Ectodermal cell (in vitro differentiated cells): ENCODE measurements at regions not wholly inside any gene's neighbourhood (a gene's known extent, or its start where the extent isn't known, plus 50 kb on each side); places are given as distances from the start of the nearest gene placed in this dataset.

ENCODE experiments used
- H3K27ac ChIP-seq: 2 replicates; pipeline ENCODE4 v1.7.0; 2013; ENCODE audit warnings: mild to moderate bottlenecking, low read depth, low read length; ENCODE audit not compliant: insufficient read depth, poor library complexity, severe bottlenecking
- H3K27me3 ChIP-seq: 2 replicates; pipeline ENCODE4 v1.7.0; 2013; ENCODE audit warnings: mild to moderate bottlenecking, low read length; ENCODE audit not compliant: insufficient read depth, control insufficient read depth, poor library complexity, severe bottlenecking
- H3K36me3 ChIP-seq: one replicate; pipeline ENCODE4 v1.7.0; 2013; ENCODE audit warnings: low read length; ENCODE audit not compliant: control insufficient read depth, insufficient read depth
- H3K4me1 ChIP-seq: one replicate; pipeline ENCODE4 v1.7.0; 2013; ENCODE audit warnings: low read length; ENCODE audit not compliant: control insufficient read depth, insufficient read depth
- H3K4me3 ChIP-seq: 2 replicates; pipeline ENCODE4 v1.7.0; 2013; ENCODE audit warnings: low read depth, low read length, control low read depth; ENCODE audit not compliant: insufficient read depth
- H3K9me3 ChIP-seq: 2 replicates; pipeline ENCODE4 v1.7.0; 2013; ENCODE audit warnings: mild to moderate bottlenecking, low read length, moderate library complexity; ENCODE audit not compliant: control insufficient read depth
- WGBS, 2 experiments: methylation state at CpG; one replicate each; pipeline ENCODE4 v1.1.7; 2013; ENCODE audit warnings: missing lambda C conversion rate in 2 of 2; 5-methylcytosine and 5-hydroxymethylcytosine counted together

- H3K9me3 ChIP-seq: no peaks in the 10 kb centered on the region
- no peak overlapping the region for H3K27ac ChIP-seq
- H3K36me3 ChIP-seq: no peaks in the 10 kb centered on the region
- H3K27me3 ChIP-seq: no peaks in the 10 kb centered on the region
- H3K4me3 ChIP-seq: no peak overlapping the region
- peaks cover 6% of the 10 kb centered on the region for H3K4me1 ChIP-seq
- WGBS, 2 experiments: 100% methylated on average over 1 of the region's 1 CpG; no CpG with 5 or more reads in 1 of the 2 experiments
Observed at GRCh38 chr6:139584599-139584998, 210.2 kb upstream of the CITED2 start.

- Histone ChIP-seq H3K9me3 (no peaks in the 10 kb centered on the region), H3K27ac (no peak overlapping the region), H3K4me1 (peaks cover 1% of the 10 kb centered on the region), H3K27me3 (no peaks in the 10 kb centered on the region), H3K4me3 (no peak overlapping the region), H3K36me3 (no peaks in the 10 kb centered on the region)
- WGBS, 2 experiments: 95 to 99% methylated on average over 2 of the region's 3 CpGs
Observed at GRCh38 chr6:139583420-139583819, 209.0 kb upstream of the CITED2 start.

GRCh38 chr6:139582956-139583355 lies 208.5 kb upstream of the CITED2 start:
- H3K9me3 ChIP-seq: no peaks in the 10 kb centered on the region
- H3K4me1 ChIP-seq: no peaks in the 10 kb centered on the region
- no peaks in the 10 kb centered on the region for H3K36me3 ChIP-seq
- no peak overlapping the region for H3K27ac ChIP-seq
- H3K27me3 ChIP-seq: no peaks in the 10 kb centered on the region
- WGBS, 2 experiments: 100% methylated on average over 2 of the region's 2 CpGs
- no peak overlapping the region for H3K4me3 ChIP-seq

- Histone ChIP-seq H3K27ac (no peak overlapping the region), H3K27me3 (no peaks in the 10 kb centered on the region), H3K36me3 (no peaks in the 10 kb centered on the region), H3K4me3 (no peak overlapping the region), H3K4me1 (peaks cover 4% of the 10 kb centered on the region), H3K9me3 (no peaks in the 10 kb centered on the region)
Observed at GRCh38 chr6:139581485-139581865, 207.0 kb upstream of the CITED2 start.

- WGBS, 2 experiments: 94 to 96% methylated on average over 9 of the region's 9 CpGs
- no peaks in the 10 kb centered on the region for H3K36me3 ChIP-seq
- H3K4me1 ChIP-seq: peaks cover 4% of the 10 kb centered on the region
- no peak overlapping the region for H3K4me3 ChIP-seq
- H3K27ac ChIP-seq: no peak overlapping the region
- H3K27me3 ChIP-seq: no peaks in the 10 kb centered on the region
- no peaks in the 10 kb centered on the region for H3K9me3 ChIP-seq
Observed at GRCh38 chr6:139580592-139581484, 206.4 kb upstream of the CITED2 start.

GRCh38 chr6:139577763-139578604 lies 203.5 kb upstream of the CITED2 start:
- Histone ChIP-seq H3K27me3 (no peaks in the 10 kb centered on the region), H3K9me3 (no peaks in the 10 kb centered on the region), H3K27ac (no peak overlapping the region), H3K4me3 (no peak overlapping the region), H3K4me1 (peaks cover 4% of the 10 kb centered on the region), H3K36me3 (no peaks in the 10 kb centered on the region)
- 93 to 95% methylated on average over 7 of the region's 7 CpGs for WGBS, 2 experiments

- peaks cover 4% of the 10 kb centered on the region for H3K4me1 ChIP-seq
- H3K36me3 ChIP-seq: no peaks in the 10 kb centered on the region
- no peaks in the 10 kb centered on the region for H3K9me3 ChIP-seq
- no peak overlapping the region for H3K27ac ChIP-seq
- H3K4me3 ChIP-seq: no peak overlapping the region
- no peaks in the 10 kb centered on the region for H3K27me3 ChIP-seq
- 87 to 95% methylated on average over 5 of the region's 5 CpGs for WGBS, 2 experiments
Observed at GRCh38 chr6:139577124-139577762, 202.8 kb upstream of the CITED2 start.

- no peaks in the 10 kb centered on the region for H3K36me3 ChIP-seq
- H3K9me3 ChIP-seq: no peaks in the 10 kb centered on the region
- WGBS, 2 experiments: 80 to 94% methylated on average over 1 of the region's 1 CpG
- no peaks in the 10 kb centered on the region for H3K4me1 ChIP-seq
- no peaks in the 10 kb centered on the region for H3K27me3 ChIP-seq
- H3K27ac ChIP-seq: no peak overlapping the region
- no peak overlapping the region for H3K4me3 ChIP-seq
Observed at GRCh38 chr6:139572001-139572400, 197.6 kb upstream of the CITED2 start.

GRCh38 chr6:139570166-139570565 lies 195.7 kb upstream of the CITED2 start:
- no peaks in the 10 kb centered on the region for H3K27me3 ChIP-seq
- whole genome bisulfite sequencing, 2 experiments: 94 to 98% methylated on average over 3 of the region's 3 CpGs
- no peak overlapping the region for H3K4me3 ChIP-seq
- H3K27ac ChIP-seq: no peak overlapping the region
- H3K9me3 ChIP-seq: no peaks in the 10 kb centered on the region
- H3K36me3 ChIP-seq: no peaks in the 10 kb centered on the region
- no peaks in the 10 kb centered on the region for H3K4me1 ChIP-seq

GRCh38 chr6:139569566-139569965 lies 195.1 kb upstream of the CITED2 start:
- no peaks in the 10 kb centered on the region for H3K9me3 ChIP-seq
- H3K27me3 ChIP-seq: no peaks in the 10 kb centered on the region
- H3K36me3 ChIP-seq: no peaks in the 10 kb centered on the region
- no peak overlapping the region for H3K27ac ChIP-seq
- 96 to 97% methylated on average over 4 of the region's 4 CpGs for WGBS, 2 experiments
- no peaks in the 10 kb centered on the region for H3K4me1 ChIP-seq
- H3K4me3 ChIP-seq: no peak overlapping the region
